GM12878 (cell line): ENCODE measurements at regions not wholly inside any gene's neighbourhood (a gene's known extent, or its start where the extent isn't known, plus 50 kb on each side); places are given as distances from the start of the nearest gene placed in this dataset.

Experiments
- BHLHE40 ChIP-seq, 2 experiments: fragments of 450-650 bp in 1 of 2; IDR thresholded peaks; 2 replicates each; pipeline ENCODE4 v1.6.1; 2011 to 2017; ENCODE audit warnings: low read depth in 2 of 2, borderline replicate concordance in 1 of 2, improper control_type of control experiment in 1 of 2, low read length in 1 of 2, mild to moderate bottlenecking in 1 of 2
- CEBPB ChIP-seq, 2 experiments: fragments of 150-350 bp in 1 of 2; IDR thresholded peaks; 2 replicates each; pipeline ENCODE4 v1.6.1; 2012 to 2014; ENCODE audit warnings: low read depth in 2 of 2, low read length in 2 of 2, borderline replicate concordance in 1 of 2, inconsistent platforms in 1 of 2
- IKZF1 ChIP-seq: fragments of 450-650 bp; conservative IDR thresholded peaks from 2 replicates; pipeline ENCODE4 v1.6.1; 2017; ENCODE audit warnings: antibody characterized with exemption, mild to moderate bottlenecking
- MYC ChIP-seq: IDR thresholded peaks from 2 replicates; pipeline ENCODE4 v1.6.1; 2011; ENCODE audit warnings: mild to moderate bottlenecking, low read length, moderate library complexity, inconsistent platforms; ENCODE audit not compliant: insufficient read depth, insufficient replicate concordance, insufficient read length, severe bottlenecking
- PAX8 ChIP-seq: fragments of 450-650 bp; IDR thresholded peaks from 2 replicates; pipeline ENCODE4 v1.6.1; 2017; ENCODE audit warnings: mild to moderate bottlenecking, moderate library complexity
- SP1 ChIP-seq: IDR thresholded peaks from one replicate; pipeline ENCODE4 v1.6.1; 2011; ENCODE audit warnings: low read depth, low read length
- TCF7 ChIP-seq: IDR thresholded peaks from 2 replicates; pipeline ENCODE4 v1.6.1; 2014; ENCODE audit warnings: antibody characterized with exemption, borderline replicate concordance
- TF ChIP-seq, protein P1 (sequence below): fragments of 450-650 bp; IDR thresholded peaks from 2 replicates; pipeline ENCODE4 v1.6.1; 2014; ENCODE audit warnings: mild to moderate bottlenecking
- TF ChIP-seq, protein P2 (sequence below): fragments of 450-650 bp; IDR thresholded peaks from 2 replicates; pipeline ENCODE4 v1.6.1; 2017; ENCODE audit warnings: low read depth, mild to moderate bottlenecking, moderate library complexity
- TF ChIP-seq, protein P3 (sequence below): fragments of 450-650 bp; IDR thresholded peaks from 2 replicates; pipeline ENCODE4 v1.6.1; 2017; ENCODE audit warnings: mild to moderate bottlenecking

DNA sequence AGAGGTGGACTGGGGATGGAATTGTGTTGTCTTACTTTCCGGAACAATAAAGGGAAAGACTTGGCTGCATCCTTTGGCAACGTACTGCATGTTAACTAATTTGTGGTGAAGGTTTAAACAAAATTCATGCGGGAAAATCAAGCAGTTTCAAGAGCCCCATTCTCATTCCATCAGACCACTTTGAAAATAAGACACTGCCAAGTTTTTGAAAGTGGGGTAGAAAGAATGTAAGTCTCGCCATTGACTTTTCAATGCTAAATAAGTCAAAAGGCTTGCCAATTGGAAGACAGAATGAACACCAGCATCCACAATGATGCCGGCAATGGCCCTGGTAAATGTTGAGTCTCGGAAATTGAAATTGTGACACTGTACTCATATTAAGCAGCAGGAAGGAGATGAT, 322.0 kb downstream of the RND3 start (continued):
- TF ChIP-seq, protein P1, sequence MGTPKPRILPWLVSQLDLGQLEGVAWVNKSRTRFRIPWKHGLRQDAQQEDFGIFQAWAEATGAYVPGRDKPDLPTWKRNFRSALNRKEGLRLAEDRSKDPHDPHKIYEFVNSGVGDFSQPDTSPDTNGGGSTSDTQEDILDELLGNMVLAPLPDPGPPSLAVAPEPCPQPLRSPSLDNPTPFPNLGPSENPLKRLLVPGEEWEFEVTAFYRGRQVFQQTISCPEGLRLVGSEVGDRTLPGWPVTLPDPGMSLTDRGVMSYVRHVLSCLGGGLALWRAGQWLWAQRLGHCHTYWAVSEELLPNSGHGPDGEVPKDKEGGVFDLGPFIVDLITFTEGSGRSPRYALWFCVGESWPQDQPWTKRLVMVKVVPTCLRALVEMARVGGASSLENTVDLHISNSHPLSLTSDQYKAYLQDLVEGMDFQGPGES: no peak
- TF ChIP-seq, protein P2, sequence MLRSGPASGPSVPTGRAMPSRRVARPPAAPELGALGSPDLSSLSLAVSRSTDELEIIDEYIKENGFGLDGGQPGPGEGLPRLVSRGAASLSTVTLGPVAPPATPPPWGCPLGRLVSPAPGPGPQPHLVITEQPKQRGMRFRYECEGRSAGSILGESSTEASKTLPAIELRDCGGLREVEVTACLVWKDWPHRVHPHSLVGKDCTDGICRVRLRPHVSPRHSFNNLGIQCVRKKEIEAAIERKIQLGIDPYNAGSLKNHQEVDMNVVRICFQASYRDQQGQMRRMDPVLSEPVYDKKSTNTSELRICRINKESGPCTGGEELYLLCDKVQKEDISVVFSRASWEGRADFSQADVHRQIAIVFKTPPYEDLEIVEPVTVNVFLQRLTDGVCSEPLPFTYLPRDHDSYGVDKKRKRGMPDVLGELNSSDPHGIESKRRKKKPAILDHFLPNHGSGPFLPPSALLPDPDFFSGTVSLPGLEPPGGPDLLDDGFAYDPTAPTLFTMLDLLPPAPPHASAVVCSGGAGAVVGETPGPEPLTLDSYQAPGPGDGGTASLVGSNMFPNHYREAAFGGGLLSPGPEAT: no peak
- TF ChIP-seq PAX8 (no peak), TCF7 (no peak), BHLHE40 (IDR thresholded peaks at IDR 0.05; ENCODE audit: borderline replicate concordance in 1 of 2, low read depth in 2 of 2, low read length in 1 of 2) (no peak), SP1 (no peak), IKZF1 (no peak), MYC (no peak), CEBPB (IDR thresholded peaks at IDR 0.05; ENCODE audit: borderline replicate concordance in 1 of 2, low read depth in 2 of 2, low read length in 2 of 2) (no peak)
- TF ChIP-seq, protein P3, sequence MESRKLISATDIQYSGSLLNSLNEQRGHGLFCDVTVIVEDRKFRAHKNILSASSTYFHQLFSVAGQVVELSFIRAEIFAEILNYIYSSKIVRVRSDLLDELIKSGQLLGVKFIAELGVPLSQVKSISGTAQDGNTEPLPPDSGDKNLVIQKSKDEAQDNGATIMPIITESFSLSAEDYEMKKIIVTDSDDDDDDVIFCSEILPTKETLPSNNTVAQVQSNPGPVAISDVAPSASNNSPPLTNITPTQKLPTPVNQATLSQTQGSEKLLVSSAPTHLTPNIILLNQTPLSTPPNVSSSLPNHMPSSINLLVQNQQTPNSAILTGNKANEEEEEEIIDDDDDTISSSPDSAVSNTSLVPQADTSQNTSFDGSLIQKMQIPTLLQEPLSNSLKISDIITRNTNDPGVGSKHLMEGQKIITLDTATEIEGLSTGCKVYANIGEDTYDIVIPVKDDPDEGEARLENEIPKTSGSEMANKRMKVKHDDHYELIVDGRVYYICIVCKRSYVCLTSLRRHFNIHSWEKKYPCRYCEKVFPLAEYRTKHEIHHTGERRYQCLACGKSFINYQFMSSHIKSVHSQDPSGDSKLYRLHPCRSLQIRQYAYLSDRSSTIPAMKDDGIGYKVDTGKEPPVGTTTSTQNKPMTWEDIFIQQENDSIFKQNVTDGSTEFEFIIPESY: no peak
- TF ChIP-seq, all 136 proteins: peak for 0
